H1 (cell line): ENCODE measurements at regions not wholly inside any gene's neighbourhood (a gene's known extent, or its start where the extent isn't known, plus 50 kb on each side); places are given as distances from the start of the nearest gene placed in this dataset.

Experiments
- CTCF ChIA-PET: fragments of 300-600 bp; sonication (Branson Sonifier 250); formaldehyde crosslinking; loops from one replicate; lab custom pipeline; 2021; ENCODE audit not compliant: partially characterized antibody; lab: Charles Lee
- POLR2A ChIA-PET: fragments of 300-600 bp; sonication (Branson Sonifier 250); formaldehyde crosslinking; loops from one replicate; lab custom pipeline; 2021; ENCODE audit warnings: inconsistent platforms; ENCODE audit not compliant: partially characterized antibody; lab: Charles Lee
- DNase-seq, 2 experiments: peaks; one replicate each; pipeline versions ENCODE4 v3.0.0 to v3.0.0-alpha.2; 2010 to 2022; ENCODE audit warnings: low spot score in 2 of 2, low read depth in 1 of 2, mixed read lengths in 1 of 2
- FAIRE-seq: peaks from 2 replicates; lab custom pipeline; 2011; peaks lifted over from hg19 to GRCh38; lab: Jason Lieb, UNC
- H2AFZ ChIP-seq: 2 replicates; pipeline ENCODE4 v1.8.1; 2012; ENCODE audit warnings: low read length, inconsistent platforms
- H2AK5ac ChIP-seq: 2 replicates; pipeline ENCODE4 v1.6.1; 2013; ENCODE audit warnings: low read depth, low read length
- H2BK120ac ChIP-seq: replicated peaks from 2 replicates; pipeline ENCODE3; 2013; ENCODE audit warnings: low read depth, low read length, inconsistent platforms
- H2BK12ac ChIP-seq: 2 replicates; pipeline ENCODE4 v1.6.1; 2013; ENCODE audit warnings: low read depth, low read length
- H2BK15ac ChIP-seq: 2 replicates; pipeline ENCODE4 v1.6.1; 2013; ENCODE audit warnings: low read length
- H2BK20ac ChIP-seq: 2 replicates; pipeline ENCODE4 v1.6.1; 2013; ENCODE audit warnings: low read length
- H2BK5ac ChIP-seq: 2 replicates; pipeline ENCODE4 v1.6.1; 2013; ENCODE audit warnings: low read depth, low read length
- H3K14ac ChIP-seq: 2 replicates; pipeline ENCODE4 v1.6.1; 2013; ENCODE audit warnings: inconsistent platforms; ENCODE audit not compliant: insufficient read length
- H3K18ac ChIP-seq: 2 replicates; pipeline ENCODE4 v1.6.1; 2013; ENCODE audit warnings: low read length; ENCODE audit errors: extremely low read depth
- H3K23ac ChIP-seq: 2 replicates; pipeline ENCODE4 v1.6.1; 2013; ENCODE audit warnings: inconsistent platforms; ENCODE audit not compliant: insufficient read length
- H3K23me2 ChIP-seq: 2 replicates; pipeline ENCODE4 v1.6.1; 2013; ENCODE audit warnings: low read depth, low read length
- H3K27ac ChIP-seq: 2 replicates; pipeline ENCODE4 v1.6.1; 2011; ENCODE audit warnings: low read depth, low read length, inconsistent platforms
- H3K27me3 ChIP-seq, 4 experiments: replicated peaks in 1 of 4; 1 replicate in 1 of 4; 2 replicates in 3 of 4; pipeline versions ENCODE4 v1.6.1 to v1.8.1; 2011 to 2013; ENCODE audit warnings: low read length in 3 of 4, mild to moderate bottlenecking in 3 of 4, inconsistent platforms in 2 of 4, mixed read lengths in 2 of 4, moderate library complexity in 1 of 4; ENCODE audit not compliant: control insufficient read depth in 3 of 4, insufficient read depth in 3 of 4; ENCODE audit errors: extremely low read depth in 1 of 4
- H3K36me3 ChIP-seq, 4 experiments: 2 replicates each; pipeline versions ENCODE4 v1.6.1 to v1.8.1; 2011 to 2013; ENCODE audit warnings: mild to moderate bottlenecking in 4 of 4, low read length in 3 of 4, moderate library complexity in 2 of 4, control low read depth in 1 of 4, inconsistent platforms in 1 of 4; ENCODE audit not compliant: insufficient read depth in 4 of 4, control insufficient read depth in 2 of 4
- H3K4ac ChIP-seq: replicated peaks from 2 replicates; pipeline ENCODE3; 2013; ENCODE audit warnings: low read length, low read depth, mixed read lengths, inconsistent platforms; ENCODE audit not compliant: insufficient read length
- H3K4me1 ChIP-seq, 4 experiments: replicated peaks in 1 of 4; 1 replicate in 1 of 4; 2 replicates in 3 of 4; pipeline versions ENCODE4 v1.6.1 to v1.8.1; 2011 to 2013; ENCODE audit warnings: low read length in 3 of 4, inconsistent platforms in 2 of 4, mixed read lengths in 1 of 4; ENCODE audit not compliant: insufficient read depth in 4 of 4, control insufficient read depth in 3 of 4
- H3K4me2 ChIP-seq, 2 experiments: 2 replicates each; pipeline versions ENCODE4 v1.6.1 to v1.8.1; 2011 to 2013; ENCODE audit warnings: low read depth in 2 of 2, low read length in 2 of 2, control low read depth in 1 of 2, inconsistent platforms in 1 of 2, mild to moderate bottlenecking in 1 of 2; ENCODE audit not compliant: insufficient read depth in 1 of 2
- H3K4me3 ChIP-seq, 4 experiments: fragments of 200-600, 300-600 bp in 1 of 4; sonication (generic), shearing (Covaris generic), sonication (Bioruptor Twin) in 1 of 4; 2 replicates each; pipeline versions ENCODE4 v1.5.1 to v1.8.1; 2011 to 2016; ENCODE audit warnings: low read length in 4 of 4, low read depth in 3 of 4, control low read depth in 2 of 4, inconsistent platforms in 2 of 4, mild to moderate bottlenecking in 2 of 4, mixed read lengths in 1 of 4, moderate library complexity in 1 of 4; ENCODE audit not compliant: insufficient read depth in 2 of 4; ENCODE audit errors: extremely low read depth in 1 of 4
- H3K56ac ChIP-seq: replicated peaks from 2 replicates; pipeline ENCODE3; 2013; ENCODE audit warnings: low read depth, mild to moderate bottlenecking, mixed read lengths, low read length, inconsistent platforms; ENCODE audit not compliant: insufficient read length
- H3K79me1 ChIP-seq: 2 replicates; pipeline ENCODE4 v1.6.1; 2013; ENCODE audit warnings: low read depth, low read length, control low read depth
- H3K79me2 ChIP-seq, 2 experiments: 2 replicates each; pipeline versions ENCODE4 v1.6.1 to v1.8.1; 2012 to 2013; ENCODE audit warnings: low read length in 2 of 2, mild to moderate bottlenecking in 2 of 2, inconsistent platforms in 1 of 2; ENCODE audit not compliant: insufficient read depth in 2 of 2, control insufficient read depth in 1 of 2
- H3K9ac ChIP-seq, 4 experiments: replicated peaks in 1 of 4; 1 replicate in 1 of 4; 2 replicates in 3 of 4; pipeline versions ENCODE4 v1.6.1 to v1.8.1; 2011 to 2013; ENCODE audit warnings: low read depth in 3 of 4, low read length in 3 of 4, control low read depth in 2 of 4, mild to moderate bottlenecking in 2 of 4, moderate library complexity in 2 of 4, inconsistent platforms in 1 of 4; ENCODE audit errors: extremely low read depth in 1 of 4
- H3K9me3 ChIP-seq, 2 experiments: 2 replicates each; pipeline versions ENCODE4 v1.6.1 to v1.8.1; 2012 to 2013; ENCODE audit warnings: mild to moderate bottlenecking in 2 of 2, moderate library complexity in 2 of 2, control low read depth in 1 of 2, inconsistent platforms in 1 of 2, low read depth in 1 of 2, low read length in 1 of 2, mixed read lengths in 1 of 2; ENCODE audit not compliant: insufficient read depth in 2 of 2
- H4K20me1 ChIP-seq, 2 experiments: replicated peaks in 1 of 2; 2 replicates each; pipeline versions ENCODE3 to v1.8.1; 2011 to 2013; ENCODE audit warnings: inconsistent platforms in 2 of 2, low read length in 2 of 2, mild to moderate bottlenecking in 1 of 2; ENCODE audit not compliant: insufficient read depth in 2 of 2, control insufficient read depth in 1 of 2
- H4K5ac ChIP-seq: 2 replicates; pipeline ENCODE4 v1.6.1; 2013; ENCODE audit warnings: low read length, low read depth, mixed read lengths, inconsistent platforms; ENCODE audit not compliant: insufficient read length
- H4K8ac ChIP-seq: 2 replicates; pipeline ENCODE4 v1.8.0; 2013; ENCODE audit warnings: mild to moderate bottlenecking, moderate library complexity, low read length, inconsistent platforms; ENCODE audit not compliant: insufficient read depth; ENCODE audit errors: extremely low read depth
- H4K91ac ChIP-seq: replicated peaks from 2 replicates; pipeline ENCODE3; 2013; ENCODE audit warnings: low read length, mixed read lengths, inconsistent platforms; ENCODE audit not compliant: insufficient read length
- ATF3 ChIP-seq: IDR thresholded peaks from 2 replicates; pipeline ENCODE4 v1.6.1; 2011; ENCODE audit warnings: low read depth, mild to moderate bottlenecking, low read length; ENCODE audit not compliant: insufficient read depth
- BACH1 ChIP-seq: IDR thresholded peaks from 2 replicates; pipeline ENCODE4 v1.6.1; 2012; ENCODE audit warnings: low read length, improper control_type of control experiment
- CTBP2 ChIP-seq: IDR thresholded peaks from 2 replicates; pipeline ENCODE4 v1.7.0; 2011; ENCODE audit warnings: borderline replicate concordance, mild to moderate bottlenecking, moderate library complexity, mixed read lengths, low read length; ENCODE audit not compliant: insufficient read depth, insufficient read length
- EGR1 ChIP-seq: IDR thresholded peaks from 2 replicates; pipeline ENCODE4 v1.6.1; 2011; ENCODE audit warnings: low read depth, low read length, borderline replicate concordance
- FOSL1 ChIP-seq: IDR thresholded peaks from 2 replicates; pipeline ENCODE4 v1.6.1; 2011; ENCODE audit warnings: mild to moderate bottlenecking, low read depth, low read length, moderate library complexity; ENCODE audit not compliant: insufficient read depth
- GTF2F1 ChIP-seq: IDR thresholded peaks from 2 replicates; pipeline ENCODE4 v1.6.1; 2012; ENCODE audit warnings: low read depth, low read length, improper control_type of control experiment, borderline replicate concordance
- JUND ChIP-seq: IDR thresholded peaks from 2 replicates; pipeline ENCODE4 v1.6.1; 2011; ENCODE audit warnings: mild to moderate bottlenecking, improper control_type of control experiment, low read length
- NANOG ChIP-seq: IDR thresholded peaks from 2 replicates; pipeline ENCODE4 v1.6.1; 2011; ENCODE audit warnings: low read length, low read depth, mild to moderate bottlenecking, inconsistent platforms; ENCODE audit not compliant: insufficient read depth, poor library complexity, severe bottlenecking
- PHF8 ChIP-seq: fragments of 200-600 bp; sonication (generic); conservative IDR thresholded peaks from 2 replicates; pipeline ENCODE4 v1.7.1; 2012; ENCODE audit warnings: low read depth, mild to moderate bottlenecking, inconsistent platforms, low read length, moderate library complexity
- POLR2A ChIP-seq, 2 experiments: IDR thresholded peaks; 1 replicate in 1 of 2; 2 replicates in 1 of 2; pipeline ENCODE4 v1.6.1; 2011; ENCODE audit warnings: low read depth in 2 of 2, low read length in 2 of 2, mild to moderate bottlenecking in 2 of 2; ENCODE audit errors: control extremely low read depth in 1 of 2
- RAD21 ChIP-seq, 2 experiments: IDR thresholded peaks in 1 of 2; conservative IDR thresholded peaks in 1 of 2; 2 replicates each; pipeline ENCODE4 v1.6.1; 2011; ENCODE audit warnings: low read depth in 2 of 2, low read length in 2 of 2, improper control_type of control experiment in 1 of 2, inconsistent platforms in 1 of 2, mild to moderate bottlenecking in 1 of 2, moderate library complexity in 1 of 2
- RNF2 ChIP-seq: fragments of 200-900, 300-1000 bp; sonication (generic); IDR thresholded peaks from 2 replicates; pipeline ENCODE4 v1.7.1; 2016; ENCODE audit warnings: borderline replicate concordance, low read depth, mild to moderate bottlenecking, antibody characterized with exemption, low read length; ENCODE audit not compliant: poor library complexity, severe bottlenecking; ENCODE audit errors: missing control alignments
- SUZ12 ChIP-seq: fragments of 200-600 bp; sonication (generic); IDR thresholded peaks from 2 replicates; pipeline ENCODE4 v1.6.1; 2012; ENCODE audit warnings: mild to moderate bottlenecking, inconsistent platforms, low read length, moderate library complexity, mixed read lengths
- YY1 ChIP-seq: IDR thresholded peaks from 2 replicates; pipeline ENCODE4 v1.6.1; 2011; ENCODE audit warnings: low read depth, mild to moderate bottlenecking, low read length
- WGBS, 2 experiments: shearing (Covaris generic) in 1 of 2; methylation state at CpG; one replicate each; pipeline versions ENCODE4 v1.1.6 to v1.1.7; 2013 to 2015; ENCODE audit warnings: low lambda C conversion rate in 2 of 2, mixed read lengths in 2 of 2, inconsistent platforms in 1 of 2, low coverage in 1 of 2, missing lambda C conversion rate in 1 of 2; ENCODE audit not compliant: insufficient replicate concordance in 2 of 2, insufficient coverage in 1 of 2, insufficient read length in 1 of 2; ENCODE audit errors: extremely low coverage in 1 of 2, missing lambda C conversion rate in 1 of 2; 5-methylcytosine and 5-hydroxymethylcytosine counted together

GRCh38 chr17:5638596-5638995 is 54.3 kb upstream of the NLRP1 start:
- H3K79me1 ChIP-seq: no peaks in the 10 kb centered on the region
- no peaks in the 10 kb centered on the region for H4K20me1 ChIP-seq
- H4K8ac ChIP-seq: no peak overlapping the region
- H3K9ac ChIP-seq: no peak overlapping the region
- H3K4me2 ChIP-seq: no peak overlapping the region
- H2AFZ ChIP-seq: no peak overlapping the region
- H2AK5ac ChIP-seq: no peak overlapping the region
- FAIRE-seq (no peak), DNase-seq (no peak)
- no peaks in the 10 kb centered on the region for H3K79me2 ChIP-seq
- no peak overlapping the region for H2BK20ac ChIP-seq
- no peak overlapping the region for H3K56ac ChIP-seq
- H3K4me1 ChIP-seq: no peaks in the 10 kb centered on the region
- no peaks in the 10 kb centered on the region for H3K9me3 ChIP-seq
- ChIA-PET CTCF (interaction anchor here (0.7 to 3.0 kb wide), 6 partner anchors 10 to 290 kb away, joined by 3 to 11 read pairs (median 3); no protein-coding TSS in a partner anchor), POLR2A (no interaction called here)
- no peak overlapping the region for H3K18ac ChIP-seq
- H3K36me3 ChIP-seq: no peaks in the 10 kb centered on the region
- H2BK120ac ChIP-seq: no peak overlapping the region
- 80% methylated on average over 2 of the region's 2 CpGs; no CpG with 5 or more reads in 1 of the 2 experiments for WGBS, 2 experiments
- H3K27ac ChIP-seq: no peak overlapping the region
- no peak overlapping the region for H3K14ac ChIP-seq
- no peak overlapping the region for H4K91ac ChIP-seq
- H3K4me3 ChIP-seq: no peak overlapping the region
- no peaks in the 10 kb centered on the region for H3K23me2 ChIP-seq
- TF ChIP-seq RNF2: no peak
- no peak for TF ChIP-seq ATF3
- no peak for TF ChIP-seq EGR1
- no peak for TF ChIP-seq PHF8
- no peak for TF ChIP-seq FOSL1
- TF ChIP-seq RAD21 (IDR thresholded peaks at IDR 0.05 in 1 of 2, conservative IDR thresholded peaks at IDR 0.05 in 1 of 2; ENCODE audit: low read depth in 2 of 2, low read length in 2 of 2): no peak
- TF ChIP-seq POLR2A (IDR thresholded peaks at IDR 0.05; ENCODE audit: control extremely low read depth in 1 of 2, low read depth in 2 of 2, low read length in 2 of 2): no peak
- TF ChIP-seq GTF2F1: no peak
- TF ChIP-seq NANOG: no peak
- no peak for TF ChIP-seq CTBP2
- no peak for TF ChIP-seq SUZ12
- no peak for TF ChIP-seq BACH1
- no peak for TF ChIP-seq YY1
- no peak for TF ChIP-seq JUND
- H3K23ac ChIP-seq: no peak overlapping the region
- no peak overlapping the region for H3K4ac ChIP-seq
- no peak overlapping the region for H4K5ac ChIP-seq
- H2BK5ac ChIP-seq: no peak overlapping the region
- H2BK12ac ChIP-seq: no peak overlapping the region
- H2BK15ac ChIP-seq: no peak overlapping the region
- H3K27me3 ChIP-seq: no peaks in the 10 kb centered on the region; a peak in 1 of 7 replicates
